ENCODE measurements at regions not wholly inside any gene's neighbourhood (a gene's known extent, or its start where the extent isn't known, plus 50 kb on each side); places are given as distances from the start of the nearest gene placed in this dataset.
A peak's percentile ranks its signal among the peaks of the same experiment; 100 is the strongest.

DNA sequence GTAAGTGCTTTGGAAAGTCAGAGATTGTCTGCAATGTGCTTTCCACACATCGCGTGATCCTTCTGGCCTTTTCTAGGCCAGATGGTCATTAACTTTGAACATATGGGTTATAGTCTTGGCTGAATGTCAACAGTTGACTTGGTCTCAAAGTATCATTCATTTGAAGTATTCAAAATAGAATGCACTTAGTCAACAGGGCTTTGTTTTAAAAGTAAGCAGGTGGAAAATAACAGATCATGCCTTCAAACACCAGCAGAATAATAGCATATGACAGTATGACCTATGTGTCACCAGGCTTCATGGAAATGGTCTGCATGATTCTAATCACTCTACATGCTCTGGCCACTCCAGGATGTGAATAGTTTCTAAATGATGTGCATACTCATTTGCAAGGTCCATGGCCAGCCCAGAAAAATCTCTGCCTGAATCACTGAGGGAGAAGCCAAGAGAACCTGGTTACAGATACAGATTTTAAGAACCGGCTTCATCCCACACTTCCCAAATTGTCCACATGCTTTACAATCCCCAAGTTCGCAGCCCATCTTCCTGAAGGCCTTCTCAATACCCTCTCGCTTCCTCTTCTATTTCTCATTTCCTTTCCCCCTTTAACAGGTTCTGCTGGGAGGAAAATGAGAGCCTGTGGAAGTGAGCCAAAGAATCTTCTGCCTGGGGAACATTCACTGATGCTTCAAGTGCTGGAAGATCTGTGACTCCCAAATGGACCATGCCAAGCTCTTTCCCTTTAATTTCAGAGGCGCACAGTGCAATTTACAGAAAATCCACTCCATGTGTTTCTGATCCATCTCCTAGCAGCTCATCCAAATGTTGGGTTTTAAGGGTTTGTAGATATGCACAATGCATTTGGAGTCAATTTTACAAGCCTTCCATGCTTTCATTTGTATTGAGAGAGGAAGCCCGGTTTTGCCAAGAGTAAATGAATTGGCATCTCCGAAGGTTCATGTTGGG, 122.8 kb upstream of the GDF10 start:
- peaks cover 12% of the 10 kb centered on the region for H3K4me1 Mint-ChIP-seq
- H3K4me3 Mint-ChIP-seq, result no peak overlapping the region
- H3K27ac Mint-ChIP-seq, result no peak overlapping the region
- no peaks in the 10 kb centered on the region for H3K27me3 Mint-ChIP-seq
- H3K9me3 Mint-ChIP-seq, result peaks cover under 1% of the 10 kb centered on the region
- H3K36me3 Mint-ChIP-seq, result no peaks in the 10 kb centered on the region

DNA sequence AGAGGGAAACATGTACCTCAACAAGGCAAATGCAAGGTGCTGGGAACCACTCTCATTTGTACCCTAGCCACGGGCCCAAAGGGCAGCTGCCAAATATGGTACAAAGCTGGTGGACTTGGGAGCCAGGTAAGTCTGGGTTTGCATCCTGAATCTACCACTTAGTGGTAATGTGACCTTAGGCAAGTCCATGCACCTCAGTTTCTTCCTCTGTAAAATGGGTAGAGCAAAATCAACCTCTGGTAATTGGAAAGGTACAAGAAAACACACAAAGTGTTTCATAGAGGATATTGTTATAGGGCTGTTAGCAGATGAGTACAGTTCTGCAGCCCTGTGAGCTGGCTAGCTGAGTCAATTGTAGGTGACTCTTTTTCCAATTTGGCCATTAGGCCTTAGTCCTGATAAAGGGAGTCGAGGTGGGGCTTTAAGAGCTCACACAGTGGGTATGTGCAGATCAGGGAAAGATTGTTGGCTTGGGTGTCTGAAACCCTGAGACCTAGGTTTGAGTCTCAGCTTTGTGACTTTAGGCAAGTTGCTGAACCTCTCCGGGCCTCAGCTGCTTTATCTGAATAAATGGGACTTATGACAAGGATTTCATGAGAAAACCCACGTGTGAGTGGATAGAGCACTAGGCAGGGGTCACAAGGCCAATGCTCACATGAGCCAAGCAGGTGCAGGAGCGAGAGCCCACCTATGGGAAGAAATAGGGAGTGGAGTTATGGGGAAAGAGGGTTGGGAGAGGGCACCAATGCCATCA, 121.3 kb upstream of the GDF10 start:
- Mint-ChIP-seq H3K27me3 (no peaks in the 10 kb centered on the region), H3K36me3 (no peaks in the 10 kb centered on the region), H3K9me3 (no peaks in the 10 kb centered on the region), H3K4me1 (peaks cover 5% of the 10 kb centered on the region), H3K4me3 (no peak overlapping the region), H3K27ac (peak overlapping the region; percentile 48)

DNA sequence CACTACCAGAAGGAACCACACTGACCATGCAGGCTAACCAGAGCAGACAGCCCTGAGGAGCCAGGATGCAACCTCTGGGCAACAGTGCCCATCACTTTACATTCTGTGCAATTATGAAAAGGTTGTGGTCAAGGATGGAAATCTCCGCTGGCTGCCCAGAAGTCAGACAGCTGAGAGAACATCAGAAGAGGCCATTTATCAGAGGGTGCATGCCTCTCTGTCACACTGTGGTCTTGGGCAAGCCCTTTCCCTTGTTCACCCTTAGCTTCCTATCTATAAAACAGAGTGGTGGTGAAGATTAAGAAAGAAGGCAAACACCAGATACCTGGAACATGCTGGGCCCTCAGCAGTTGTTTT, 120.7 kb upstream of the GDF10 start:
- no peak overlapping the region for H3K27ac Mint-ChIP-seq
- no peaks in the 10 kb centered on the region for H3K9me3 Mint-ChIP-seq
- H3K36me3 Mint-ChIP-seq, result no peaks in the 10 kb centered on the region
- peaks cover 5% of the 10 kb centered on the region for H3K4me1 Mint-ChIP-seq
- no peaks in the 10 kb centered on the region for H3K27me3 Mint-ChIP-seq
- H3K4me3 Mint-ChIP-seq, result no peak overlapping the region

DNA sequence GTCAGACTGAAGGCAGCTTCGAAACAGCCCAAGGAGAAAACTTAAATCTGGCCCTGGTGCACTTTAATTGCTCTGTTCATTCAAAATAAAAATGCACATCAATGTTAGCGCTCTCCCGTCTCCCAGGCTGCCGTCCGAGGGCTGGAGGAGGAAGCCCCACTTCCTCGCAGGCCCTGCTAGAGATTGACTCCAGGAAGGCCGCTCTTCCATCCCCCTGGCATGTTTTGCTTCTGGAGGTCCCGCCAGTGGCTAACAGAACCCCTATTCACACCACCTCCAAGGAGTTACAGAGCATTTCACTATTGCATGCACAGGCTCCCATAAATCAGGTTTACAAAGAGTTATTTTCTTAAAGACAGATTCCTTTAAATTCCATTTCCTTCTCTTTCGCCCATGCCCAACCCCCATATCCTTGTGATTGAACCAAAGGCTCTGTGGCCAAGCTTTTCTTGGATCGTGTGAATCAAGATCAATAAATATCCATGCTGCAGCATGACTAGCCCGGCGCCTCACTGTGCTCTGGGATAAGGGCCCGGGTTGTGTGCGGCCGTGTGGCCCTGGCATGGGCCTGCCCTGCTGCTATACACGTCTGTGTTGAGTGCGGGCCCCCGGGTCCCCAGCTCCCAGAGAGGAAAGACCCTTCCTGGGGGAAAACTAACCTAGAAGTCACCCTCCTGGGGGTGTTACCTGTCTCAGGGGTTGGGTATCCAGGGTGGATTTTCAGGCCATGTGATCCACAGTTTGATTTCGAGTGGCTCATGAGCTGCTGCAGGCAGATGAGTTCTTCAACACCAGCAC, 118.7 kb upstream of the GDF10 start:
- H3K4me1 Mint-ChIP-seq, result no peaks in the 10 kb centered on the region
- H3K36me3 Mint-ChIP-seq, result no peaks in the 10 kb centered on the region
- no peak overlapping the region for H3K27ac Mint-ChIP-seq
- H3K27me3 Mint-ChIP-seq, result no peaks in the 10 kb centered on the region
- no peaks in the 10 kb centered on the region for H3K9me3 Mint-ChIP-seq
- no peak overlapping the region for H3K4me3 Mint-ChIP-seq

DNA sequence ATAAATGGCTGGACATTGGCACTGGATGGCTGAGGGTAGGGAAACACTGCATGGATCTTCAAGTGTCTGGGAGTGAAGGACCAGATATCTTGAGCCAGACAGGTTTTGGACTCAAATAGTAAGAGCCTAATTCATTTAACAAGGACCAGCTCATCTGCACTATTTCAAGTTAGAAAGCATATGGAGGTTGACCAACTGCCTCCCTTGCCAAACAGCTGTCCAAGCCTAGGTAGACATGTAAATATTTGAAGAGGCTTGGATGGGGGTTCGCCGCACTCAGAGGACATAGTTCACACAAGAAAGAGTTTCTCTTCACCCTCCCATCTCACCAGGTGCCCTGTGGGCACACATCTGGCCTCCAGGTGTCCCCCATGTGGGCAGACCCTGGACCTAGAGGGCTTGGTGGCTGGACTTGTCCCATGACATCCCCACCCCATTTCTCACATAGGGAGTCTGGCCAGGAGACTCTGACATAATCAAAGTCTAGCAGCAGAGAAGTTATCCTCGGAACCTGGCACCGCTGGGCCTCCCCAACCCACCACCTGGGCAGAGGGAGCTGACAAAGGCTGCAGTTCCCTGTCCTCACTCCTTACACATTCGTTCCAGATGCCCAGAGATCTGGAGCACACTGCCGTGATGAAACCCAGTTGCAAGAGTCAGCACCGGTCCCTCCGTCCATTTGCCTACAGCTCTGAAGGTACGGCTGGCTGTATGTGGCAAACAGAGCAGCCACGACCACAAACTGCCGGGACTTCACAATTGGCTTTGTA, 116.9 kb upstream of the GDF10 start:
- Mint-ChIP-seq H3K4me1 (no peaks in the 10 kb centered on the region), H3K36me3 (no peaks in the 10 kb centered on the region), H3K4me3 (no peak overlapping the region), H3K9me3 (no peaks in the 10 kb centered on the region), H3K27me3 (no peaks in the 10 kb centered on the region), H3K27ac (no peak overlapping the region)

DNA sequence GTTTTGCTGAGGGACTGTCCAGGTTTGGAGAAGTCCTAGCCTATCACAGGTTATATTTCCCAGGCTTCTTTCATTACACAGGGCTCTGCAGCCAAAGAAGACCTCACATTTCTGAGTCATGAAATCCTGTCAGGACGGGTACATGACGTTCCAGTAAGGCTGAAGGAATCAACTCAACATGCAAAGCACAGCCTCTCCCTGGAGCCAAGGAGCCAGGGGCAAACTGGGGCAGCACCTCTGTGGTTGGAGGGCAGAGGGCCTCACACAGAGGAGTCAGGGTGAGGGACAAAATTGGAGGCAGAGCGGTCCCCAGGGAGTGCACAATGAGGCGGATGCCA, 116.3 kb upstream of the GDF10 start:
- H3K9me3 Mint-ChIP-seq, result no peaks in the 10 kb centered on the region
- H3K36me3 Mint-ChIP-seq, result no peaks in the 10 kb centered on the region
- no peak overlapping the region for H3K27ac Mint-ChIP-seq
- no peak overlapping the region for H3K4me3 Mint-ChIP-seq
- H3K4me1 Mint-ChIP-seq, result no peaks in the 10 kb centered on the region
- H3K27me3 Mint-ChIP-seq, result no peaks in the 10 kb centered on the region

DNA sequence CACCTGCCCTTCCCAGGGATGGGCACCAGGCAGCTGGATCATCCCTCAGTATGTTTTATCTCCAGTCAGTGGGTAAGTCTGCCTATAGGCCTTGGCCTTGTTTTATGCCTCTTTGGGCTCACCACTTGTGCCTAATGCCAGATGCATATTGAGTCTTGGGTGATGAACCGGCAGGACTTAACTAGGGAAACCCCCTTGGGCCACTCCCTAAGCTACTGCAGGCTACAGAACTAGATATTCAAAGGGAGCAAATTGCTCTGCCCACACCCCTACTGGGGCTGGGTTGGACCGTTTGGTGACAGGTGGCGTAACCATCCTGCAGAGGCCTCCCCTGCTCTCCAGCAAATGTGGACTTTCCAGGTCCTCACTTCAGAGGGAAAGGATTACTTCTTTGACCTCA, 115.7 kb upstream of the GDF10 start:
- no peak overlapping the region for H3K4me3 Mint-ChIP-seq
- no peaks in the 10 kb centered on the region for H3K27me3 Mint-ChIP-seq
- no peaks in the 10 kb centered on the region for H3K9me3 Mint-ChIP-seq
- no peaks in the 10 kb centered on the region for H3K36me3 Mint-ChIP-seq
- H3K27ac Mint-ChIP-seq, result no peak overlapping the region
- H3K4me1 Mint-ChIP-seq, result no peaks in the 10 kb centered on the region

DNA sequence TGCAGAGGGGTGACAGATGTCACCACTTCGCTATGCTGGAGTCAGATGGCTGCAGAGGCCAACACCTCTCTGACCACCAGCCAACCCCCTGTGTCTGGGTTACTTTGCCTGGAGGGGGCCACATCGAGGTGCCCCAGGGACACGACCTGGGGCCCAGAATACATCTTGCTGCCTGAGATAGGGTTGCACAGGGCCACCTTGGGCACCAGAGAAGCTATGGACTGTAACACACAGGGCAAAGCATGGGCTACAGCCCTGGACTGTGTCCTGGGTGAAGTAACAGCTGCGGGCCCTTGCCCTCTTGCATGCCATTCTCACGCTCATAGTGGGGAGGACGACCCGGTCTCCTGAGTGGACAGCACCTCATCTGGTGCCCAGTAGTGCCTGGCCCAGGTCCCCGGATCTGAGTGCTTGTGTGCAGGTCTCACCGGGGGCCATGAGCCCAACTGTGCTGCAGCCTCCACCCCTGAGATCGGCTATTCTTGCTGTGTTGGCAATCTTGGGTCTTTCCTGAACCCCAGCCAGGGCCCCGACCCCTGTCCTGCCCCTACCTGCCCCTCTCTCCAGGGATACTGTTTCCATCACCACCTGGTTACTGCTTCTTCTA, 115.2 kb upstream of the GDF10 start:
- Mint-ChIP-seq H3K27me3 (no peaks in the 10 kb centered on the region), H3K4me3 (no peak overlapping the region), H3K36me3 (no peaks in the 10 kb centered on the region), H3K4me1 (peaks cover 5% of the 10 kb centered on the region), H3K27ac (no peak overlapping the region), H3K9me3 (no peaks in the 10 kb centered on the region)

DNA sequence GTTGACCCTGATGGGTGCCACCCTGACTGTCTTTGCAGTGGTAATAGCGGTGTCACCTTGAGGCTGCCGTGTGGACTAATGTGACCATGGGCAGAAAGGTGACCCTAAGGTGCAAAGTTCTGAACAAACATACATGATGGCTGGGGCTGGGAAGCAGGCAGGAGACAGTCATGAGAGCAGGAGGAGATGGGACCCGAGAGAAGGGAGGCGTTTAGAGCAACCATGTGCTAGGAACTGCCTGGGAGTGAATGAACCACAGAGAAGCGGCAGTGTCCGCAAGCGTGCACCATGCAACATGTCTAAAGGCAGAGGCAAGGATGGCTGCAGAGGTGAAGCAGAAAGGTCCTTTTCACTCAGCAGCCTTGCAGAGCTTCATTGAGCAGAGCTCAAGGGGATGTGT, 113.1 kb upstream of the GDF10 start:
- Mint-ChIP-seq H3K27ac (no peak overlapping the region), H3K36me3 (no peaks in the 10 kb centered on the region)

DNA sequence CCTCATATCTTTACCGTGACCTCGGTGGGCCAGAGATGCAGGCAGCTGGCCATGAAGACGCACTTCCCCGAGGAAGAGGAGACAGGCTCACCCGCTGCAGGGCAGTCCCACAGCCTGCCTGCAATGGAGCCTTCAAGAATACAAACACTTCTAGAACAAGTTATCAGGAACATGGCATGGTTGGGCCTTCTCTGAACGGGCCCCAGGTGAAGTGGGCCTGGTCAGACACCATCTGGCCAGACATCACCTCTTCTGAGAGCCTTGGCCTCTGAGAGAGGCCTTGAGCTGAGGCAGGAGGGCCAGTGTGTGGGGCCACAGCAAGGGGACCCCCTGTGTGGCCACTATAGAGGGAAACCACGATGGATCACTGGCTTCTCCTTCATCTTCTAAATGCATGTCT, 112.4 kb upstream of the GDF10 start:
- Mint-ChIP-seq H3K27me3 (no peaks in the 10 kb centered on the region), H3K9me3 (no peaks in the 10 kb centered on the region), H3K4me1 (peaks cover 11% of the 10 kb centered on the region), H3K4me3 (no peak overlapping the region), H3K36me3 (no peaks in the 10 kb centered on the region), H3K27ac (no peak overlapping the region)

More for the DNA sequence above, 113.1 kb upstream of the GDF10 start:
- peaks cover 11% of the 10 kb centered on the region for H3K4me1 Mint-ChIP-seq
- H3K27me3 Mint-ChIP-seq, result no peaks in the 10 kb centered on the region
- H3K9me3 Mint-ChIP-seq, result no peaks in the 10 kb centered on the region
- H3K4me3 Mint-ChIP-seq, result no peak overlapping the region

DNA sequence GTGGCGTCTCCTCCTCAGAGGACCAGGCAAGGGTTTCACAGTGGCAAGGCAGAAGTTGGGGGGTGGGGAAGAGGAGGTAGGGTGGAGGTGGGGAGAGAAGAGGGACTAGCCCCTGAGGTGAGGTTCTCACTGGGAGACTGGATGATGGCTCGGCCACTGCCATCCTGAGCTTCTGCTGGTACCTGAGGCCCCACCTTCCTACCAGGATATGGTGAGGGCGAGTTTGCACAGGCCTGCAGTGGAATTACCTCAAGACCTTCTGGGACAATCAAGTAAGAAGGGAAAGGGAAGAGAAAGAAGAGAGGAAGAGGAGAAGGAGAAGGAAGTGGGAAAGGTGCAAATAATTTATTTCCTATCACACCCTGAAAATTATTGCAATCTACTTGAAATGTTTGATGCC, 111.8 kb upstream of the GDF10 start:
- no peaks in the 10 kb centered on the region for H3K27me3 Mint-ChIP-seq
- H3K4me1 Mint-ChIP-seq, result peaks cover 11% of the 10 kb centered on the region
- H3K9me3 Mint-ChIP-seq, result no peaks in the 10 kb centered on the region
- no peak overlapping the region for H3K27ac Mint-ChIP-seq
- H3K36me3 Mint-ChIP-seq, result no peaks in the 10 kb centered on the region
- H3K4me3 Mint-ChIP-seq, result no peak overlapping the region

DNA sequence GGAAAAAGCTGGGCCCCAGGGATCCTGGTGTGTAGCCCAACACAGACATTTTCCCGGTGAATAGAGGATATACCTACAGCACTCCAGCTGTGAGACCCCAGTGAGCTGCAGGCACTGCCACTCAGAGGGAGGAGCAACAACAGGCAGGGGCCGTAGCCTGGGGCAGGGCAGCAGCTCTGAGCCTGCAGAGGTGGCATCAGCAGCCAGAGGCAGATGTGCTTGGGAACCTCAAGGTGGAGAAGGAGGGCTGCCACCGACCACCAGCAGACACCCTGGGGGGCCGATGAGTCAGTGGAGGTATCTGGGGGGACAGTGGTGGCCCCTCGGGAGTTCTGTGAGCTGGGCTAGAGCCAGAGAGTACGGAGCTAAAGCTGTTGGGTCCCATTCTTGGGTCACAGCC, 110.2 kb upstream of the GDF10 start:
- H3K4me1 Mint-ChIP-seq, result peaks cover 12% of the 10 kb centered on the region
- no peaks in the 10 kb centered on the region for H3K9me3 Mint-ChIP-seq
- H3K27ac Mint-ChIP-seq, result no peak overlapping the region
- H3K36me3 Mint-ChIP-seq, result no peaks in the 10 kb centered on the region
- no peaks in the 10 kb centered on the region for H3K27me3 Mint-ChIP-seq
- H3K4me3 Mint-ChIP-seq, result no peak overlapping the region

DNA sequence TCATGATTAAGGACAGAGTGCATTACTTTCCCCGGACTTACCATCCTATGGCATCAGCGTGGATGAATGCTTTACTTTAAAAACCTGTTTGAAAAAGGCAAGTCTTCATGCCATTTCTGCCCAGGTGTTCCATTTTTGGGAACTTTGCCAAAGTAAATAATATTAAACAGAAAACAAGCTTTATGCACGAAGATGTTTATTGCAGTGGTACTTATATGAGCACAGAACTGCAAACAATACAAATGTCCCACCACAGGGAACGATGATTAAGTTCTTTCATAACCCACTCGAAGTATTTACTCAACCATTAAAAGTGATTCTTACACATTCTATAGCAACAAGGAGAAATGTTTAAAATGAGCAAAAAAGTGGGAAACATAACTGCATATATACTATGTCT, 109.7 kb upstream of the GDF10 start:
- no peak overlapping the region for H3K4me3 Mint-ChIP-seq

DNA sequence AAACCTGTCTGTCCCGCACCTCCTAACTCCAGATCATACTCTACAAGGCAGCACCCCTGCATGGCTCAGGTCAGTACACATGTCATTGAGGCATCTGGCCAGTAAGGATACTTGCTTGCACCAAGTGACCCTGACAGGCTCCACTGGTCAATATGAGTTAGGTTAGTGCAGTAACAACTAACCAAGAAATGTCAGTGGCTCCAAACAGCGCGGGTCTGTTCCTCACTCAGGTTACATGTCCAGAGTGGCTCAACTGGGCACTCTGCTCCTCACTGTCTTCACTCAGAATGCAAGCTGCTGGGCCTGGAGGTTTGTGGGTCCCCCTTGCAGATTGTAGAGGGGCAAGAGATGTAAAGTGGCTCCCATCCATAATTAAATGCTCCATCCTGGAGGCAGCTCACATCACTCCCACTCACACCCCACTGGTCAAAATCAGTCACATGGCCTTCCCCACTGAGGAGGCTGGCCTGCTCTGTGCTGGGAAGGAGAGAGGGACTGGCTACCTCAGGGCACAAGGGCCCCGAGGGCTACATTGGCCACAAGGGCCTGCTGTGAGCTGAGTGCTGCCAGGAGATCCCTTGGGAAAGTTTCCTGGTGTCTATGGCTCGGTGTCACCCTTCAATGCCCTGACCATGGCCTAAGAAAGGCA, 109.1 kb upstream of the GDF10 start:
- H3K4me3 Mint-ChIP-seq, result no peak overlapping the region
- no peaks in the 10 kb centered on the region for H3K27me3 Mint-ChIP-seq
- peaks cover 23% of the 10 kb centered on the region for H3K4me1 Mint-ChIP-seq
- H3K36me3 Mint-ChIP-seq, result no peaks in the 10 kb centered on the region
- no peak overlapping the region for H3K27ac Mint-ChIP-seq
- no peaks in the 10 kb centered on the region for H3K9me3 Mint-ChIP-seq

More for the DNA sequence above, 109.7 kb upstream of the GDF10 start:
- Mint-ChIP-seq H3K4me1 (peaks cover 17% of the 10 kb centered on the region), H3K36me3 (no peaks in the 10 kb centered on the region), H3K27ac (no peak overlapping the region), H3K9me3 (no peaks in the 10 kb centered on the region), H3K27me3 (no peaks in the 10 kb centered on the region)

All from activated naive CD4-positive, alpha-beta T cell treated with anti-CD3 and anti-CD28 coated beads, Interleukin-2, amount 50 U/mL, for 24 hours (primary cell).